ENCODE measurements at regions not wholly inside any gene's neighbourhood (a gene's known extent, or its start where the extent isn't known, plus 50 kb on each side); places are given as distances from the start of the nearest gene placed in this dataset.

DNA sequence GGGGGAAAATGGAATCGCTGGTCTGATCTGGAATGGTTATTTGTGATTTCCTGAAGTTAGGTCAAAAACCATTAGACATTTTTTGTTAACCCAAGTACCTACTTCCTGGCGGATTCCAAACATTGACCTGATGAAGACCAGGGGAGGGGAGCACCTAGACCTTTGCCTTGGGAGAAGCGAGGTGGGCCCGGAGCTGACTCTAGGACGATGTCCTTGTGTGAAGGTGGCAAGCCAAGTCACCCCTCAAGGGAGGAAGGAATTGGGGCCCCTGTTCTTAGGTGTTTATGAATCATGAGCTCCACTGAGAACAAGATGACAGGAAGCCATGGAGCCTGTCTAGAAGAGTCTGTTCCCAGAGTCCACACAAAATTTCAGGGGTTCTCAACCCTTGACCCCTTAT, 204.9 kb upstream of the FOXF1 start:
- no peak for DNase-seq (ENCODE audit: low spot score)
- in situ Hi-C loops (cut with HindIII; ENCODE audit: low sequenced_read_pairs), result no loop called here

DNA sequence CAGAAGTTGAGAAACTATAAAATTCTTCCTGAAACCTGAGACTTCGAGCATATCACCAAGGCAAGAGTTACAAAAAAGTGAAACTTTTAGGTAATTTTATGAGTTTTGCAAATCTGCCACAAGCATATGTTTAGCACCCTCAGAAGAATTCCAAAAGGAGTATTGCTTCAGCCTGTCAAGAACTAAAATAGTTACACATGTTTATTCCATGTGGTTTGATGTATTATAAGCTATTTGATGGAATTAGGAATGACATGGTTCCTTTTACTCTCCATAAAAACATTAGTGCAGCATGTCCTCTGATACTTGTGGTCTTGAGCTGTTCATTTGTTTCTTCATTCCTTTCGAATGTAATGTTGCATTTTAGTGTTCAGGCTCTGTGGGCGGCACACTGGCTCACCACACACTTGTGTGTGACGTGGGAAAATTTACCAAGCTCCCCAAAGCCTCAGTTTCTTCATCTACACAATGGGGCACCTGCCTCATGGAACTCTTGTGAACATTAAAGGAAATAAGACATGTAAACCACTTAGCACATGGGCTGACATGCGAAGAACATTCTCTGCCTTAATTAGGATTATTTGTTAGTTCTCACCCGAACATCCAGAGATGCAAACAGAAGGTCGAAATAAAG, 204.2 kb upstream of the FOXF1 start:
- in situ Hi-C loops (cut with HindIII; ENCODE audit: low sequenced_read_pairs), result no loop called here

DNA sequence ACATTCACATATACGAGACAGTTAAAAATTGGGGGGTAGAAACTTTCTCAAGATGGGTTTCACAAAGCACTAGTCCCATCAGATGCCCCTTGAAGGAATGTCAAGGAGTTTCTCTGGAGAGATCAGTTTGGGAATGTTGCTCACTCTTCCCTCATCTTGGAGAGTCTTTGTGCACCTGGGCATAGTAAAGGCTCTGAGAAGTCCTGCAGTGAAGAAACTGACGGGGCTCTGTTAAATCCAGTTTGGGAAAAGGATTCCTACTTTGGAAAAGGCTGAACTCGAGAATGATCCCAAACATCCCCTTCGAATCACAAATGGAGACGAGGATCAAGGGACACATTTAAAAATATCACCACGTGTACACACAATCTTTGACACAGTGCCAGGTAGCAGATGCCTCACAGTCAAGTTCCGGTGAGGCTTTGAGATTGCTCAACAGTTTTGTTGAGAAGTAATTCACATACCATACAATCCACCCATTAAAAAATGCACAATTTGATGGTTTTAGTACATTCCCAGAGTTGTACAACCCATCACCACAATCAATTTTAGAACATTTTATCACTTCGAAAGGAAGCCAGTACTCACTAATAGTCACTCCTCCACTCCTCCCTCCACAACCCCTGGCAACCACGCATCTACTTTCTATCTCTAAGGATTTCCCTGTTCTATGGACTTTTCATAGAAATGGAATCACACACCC, 203.4 kb upstream of the FOXF1 start:
- in situ Hi-C loops (cut with HindIII; ENCODE audit: low sequenced_read_pairs), result no loop called here
- DNase-seq (ENCODE audit: low spot score), result no peak

More for the DNA sequence above, 204.2 kb upstream of the FOXF1 start:
- no peak for DNase-seq (ENCODE audit: low spot score)

DNA sequence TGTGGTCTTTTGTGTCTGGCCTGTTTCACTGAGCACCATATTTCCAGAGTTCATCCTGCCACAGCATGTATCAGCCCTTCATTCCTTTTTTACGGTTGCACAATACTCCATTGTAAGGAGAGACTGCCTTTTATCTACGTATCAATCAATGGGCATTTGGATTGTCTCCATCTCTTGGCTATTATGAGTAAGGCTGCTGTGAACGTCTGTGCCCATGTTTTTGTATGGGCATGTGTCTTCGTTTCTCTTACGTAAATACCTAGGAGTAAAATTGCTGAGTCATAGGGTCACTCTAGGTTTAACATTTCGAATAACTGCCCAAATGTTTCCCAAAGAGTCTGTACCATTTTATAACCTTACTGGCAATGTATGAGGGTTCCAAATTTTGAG, 202.8 kb upstream of the FOXF1 start:
- in situ Hi-C loops (cut with HindIII; ENCODE audit: low sequenced_read_pairs), result no loop called here
- no peak for DNase-seq (ENCODE audit: low spot score)

DNA sequence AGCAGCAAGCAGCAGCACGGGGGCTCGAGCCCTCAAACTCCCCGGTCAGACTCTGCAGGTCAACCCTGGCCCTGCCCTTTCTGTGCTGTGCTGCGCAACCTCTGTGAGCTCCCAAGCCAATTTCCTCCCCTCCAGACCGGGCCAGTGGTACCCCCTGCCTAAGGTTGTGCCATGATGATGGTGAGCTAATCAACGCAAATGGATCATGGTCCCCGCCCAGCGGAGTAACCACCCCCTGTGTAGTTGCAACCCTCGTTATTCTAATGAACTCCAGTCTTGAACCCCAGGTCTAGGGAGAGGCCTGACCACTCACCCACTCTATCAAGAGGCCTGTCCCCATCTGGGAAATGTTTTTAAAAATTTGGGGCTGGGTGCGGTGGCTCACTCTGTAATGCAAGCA, 201.8 kb upstream of the FOXF1 start:
- DNase-seq (ENCODE audit: low spot score), result no peak
- in situ Hi-C loops (cut with HindIII; ENCODE audit: low sequenced_read_pairs), result no loop called here

DNA sequence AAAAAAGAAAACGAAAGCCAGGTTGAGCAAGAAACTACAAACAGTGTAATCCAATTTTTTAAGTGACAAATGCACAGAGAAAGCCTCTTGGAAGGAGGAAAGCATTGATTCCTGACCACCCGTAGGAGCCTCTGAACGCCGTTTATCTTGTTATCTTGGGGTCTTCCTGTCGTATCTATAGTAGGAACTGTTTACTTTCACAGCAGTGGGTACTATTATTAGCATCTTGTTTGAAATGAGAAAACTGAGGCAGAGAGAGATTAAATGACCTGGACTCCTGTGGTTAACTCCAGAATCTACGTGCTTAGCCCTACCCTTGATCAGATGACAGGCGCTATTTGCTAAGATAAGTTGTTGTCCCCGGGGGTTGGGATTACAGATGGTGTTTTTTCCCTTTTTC, 196.7 kb upstream of the FOXF1 start:
- no peak for DNase-seq (ENCODE audit: low spot score)
- in situ Hi-C loops (cut with HindIII; ENCODE audit: low sequenced_read_pairs), result no loop called here

DNA sequence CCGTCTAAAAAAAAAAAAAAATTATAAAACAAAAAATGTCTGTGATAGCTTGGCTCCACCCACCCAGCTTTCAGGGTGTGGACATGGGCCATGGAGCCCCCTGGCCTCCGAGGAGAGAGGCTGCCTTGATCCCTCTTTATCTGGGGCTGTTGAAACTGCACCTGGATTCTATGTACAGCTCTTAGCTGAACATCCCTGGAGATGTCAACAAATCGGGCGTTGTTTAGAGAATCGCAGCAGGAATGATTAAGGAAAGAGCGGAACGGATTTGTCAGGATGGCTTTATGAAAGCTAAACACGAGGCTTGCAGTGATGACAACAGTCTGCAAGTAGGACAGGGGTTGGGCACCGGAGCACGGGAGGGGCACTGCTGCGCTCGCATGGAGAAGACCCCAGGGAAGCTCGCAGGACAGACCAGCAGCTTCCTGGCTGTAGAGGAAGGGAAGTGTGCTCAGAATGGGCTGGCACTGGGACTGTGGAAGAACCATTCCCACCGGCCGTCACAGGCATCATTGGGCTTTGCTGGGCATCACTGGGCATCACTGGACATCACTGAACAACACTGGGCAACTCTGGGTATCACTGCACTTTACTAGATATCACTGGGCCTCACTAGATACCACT, 195.8 kb upstream of the FOXF1 start:
- in situ Hi-C loops (cut with HindIII; ENCODE audit: low sequenced_read_pairs), result no loop called here
- DNase-seq (ENCODE audit: low spot score), result no peak

DNA sequence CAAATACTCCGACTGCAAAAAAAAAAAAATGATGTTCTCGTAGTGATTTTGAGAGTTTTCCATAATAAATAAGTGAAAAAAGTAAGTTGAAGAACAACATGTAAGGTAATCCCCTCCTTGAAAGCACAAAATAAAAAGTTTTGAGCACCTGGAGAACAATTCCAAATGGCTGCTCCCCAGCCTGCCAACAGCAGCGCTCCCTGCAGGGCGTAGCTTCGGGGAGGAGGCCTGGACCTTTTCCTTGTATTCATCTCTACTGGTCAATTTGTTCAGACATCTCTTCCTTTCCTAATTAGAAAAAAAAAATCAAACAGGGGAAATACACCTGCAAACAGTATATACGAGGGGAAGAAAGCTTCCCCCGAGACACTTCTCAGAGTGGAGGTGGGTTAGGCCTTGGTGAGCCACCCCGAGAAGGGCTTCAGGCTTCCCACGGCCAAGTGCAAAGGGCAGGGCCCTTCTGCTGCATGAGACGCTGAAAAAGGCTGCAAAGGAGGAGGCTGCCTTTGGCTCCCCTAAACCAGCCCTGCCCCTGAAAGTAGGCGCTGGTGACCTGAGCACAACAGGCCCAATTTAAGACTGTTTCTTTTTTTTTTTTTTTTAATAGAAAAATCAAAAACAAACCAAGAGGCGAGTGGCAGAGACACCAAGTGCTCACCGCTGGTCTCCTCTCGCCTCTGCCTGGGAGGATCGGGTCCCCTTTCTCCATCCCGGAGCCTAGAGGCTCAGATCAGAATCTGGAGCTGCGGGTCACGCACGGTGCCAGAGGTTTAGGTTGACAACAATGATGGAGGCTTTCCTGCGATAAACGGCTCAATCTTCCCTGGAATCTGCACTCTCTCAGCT, 193.1 kb upstream of the FOXF1 start:
- no peak for DNase-seq (ENCODE audit: low spot score)
- in situ Hi-C loops (cut with HindIII; ENCODE audit: low sequenced_read_pairs), result no loop called here

DNA sequence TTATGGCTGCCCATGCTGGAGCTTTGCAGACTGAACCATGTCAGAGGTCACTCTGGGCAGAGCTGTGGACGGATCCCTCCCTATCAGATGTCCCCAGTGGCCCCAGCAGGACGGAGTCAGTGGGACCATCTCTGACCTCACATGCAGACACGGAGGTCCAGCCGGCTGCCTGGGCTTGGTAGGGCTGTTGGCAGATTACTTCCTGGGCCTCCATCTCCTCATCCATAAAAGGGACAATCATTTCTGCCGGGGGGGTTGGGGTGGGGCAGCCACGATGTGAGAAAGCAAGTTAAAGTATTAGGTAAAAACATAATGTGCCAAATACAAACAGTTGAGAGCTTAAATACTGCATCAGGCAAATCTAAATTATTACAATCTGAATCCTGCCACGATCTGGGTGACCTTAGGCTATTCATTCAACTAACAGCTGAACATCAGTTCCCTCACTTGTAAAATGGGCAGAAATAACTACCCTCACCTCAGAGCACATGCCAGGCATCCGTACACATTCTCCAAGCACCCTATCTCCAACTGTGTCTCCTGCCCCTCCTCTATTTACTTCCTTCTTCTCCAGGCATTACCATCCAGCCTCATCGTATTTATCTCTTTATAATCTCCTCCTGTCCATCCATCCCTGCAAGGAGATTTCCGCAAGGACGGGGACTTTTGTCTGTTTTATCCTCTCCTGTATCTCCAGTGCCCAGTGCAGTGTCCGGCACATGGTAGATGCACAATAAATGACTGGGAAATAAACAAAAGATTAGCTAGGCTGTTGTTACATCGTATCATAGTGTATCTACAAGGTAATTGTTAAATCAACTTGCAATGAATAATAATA, 192.3 kb upstream of the FOXF1 start:
- in situ Hi-C loops (cut with HindIII; ENCODE audit: low sequenced_read_pairs), result no loop called here
- no peak for DNase-seq (ENCODE audit: low spot score)

DNA sequence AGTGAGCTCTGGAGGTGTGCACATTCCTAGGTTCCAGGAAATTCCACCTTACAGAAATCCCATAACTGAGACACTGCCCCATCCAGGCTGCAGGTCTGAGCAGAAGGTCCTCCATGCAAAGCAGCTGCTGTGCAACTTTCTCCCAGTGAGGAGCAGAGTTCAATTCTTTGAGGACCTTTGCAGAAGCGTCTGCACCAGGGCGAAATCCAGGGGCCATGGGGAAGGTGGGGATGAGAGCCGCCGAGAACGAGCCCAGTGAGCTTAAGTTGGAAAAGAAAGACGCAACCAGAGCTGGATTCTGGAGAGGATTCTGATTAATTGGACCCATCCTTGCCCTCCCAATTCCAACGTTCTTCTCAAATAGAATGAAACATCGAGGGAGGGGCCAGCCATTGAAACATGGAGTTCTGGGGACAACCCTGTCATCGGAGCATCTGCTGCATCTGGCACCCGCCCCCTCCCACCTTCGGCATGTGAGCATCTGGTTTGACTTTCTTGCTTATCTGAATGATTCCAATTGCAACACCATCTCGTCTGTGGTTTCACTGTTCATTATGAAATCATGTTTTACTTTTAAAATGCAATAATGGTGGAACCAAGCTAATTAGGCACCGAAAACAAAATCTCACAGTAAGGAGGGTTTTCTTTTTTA, 190.6 kb upstream of the FOXF1 start:
- in situ Hi-C loops (cut with HindIII; ENCODE audit: low sequenced_read_pairs), result no loop called here
- no peak for DNase-seq (ENCODE audit: low spot score)

DNA sequence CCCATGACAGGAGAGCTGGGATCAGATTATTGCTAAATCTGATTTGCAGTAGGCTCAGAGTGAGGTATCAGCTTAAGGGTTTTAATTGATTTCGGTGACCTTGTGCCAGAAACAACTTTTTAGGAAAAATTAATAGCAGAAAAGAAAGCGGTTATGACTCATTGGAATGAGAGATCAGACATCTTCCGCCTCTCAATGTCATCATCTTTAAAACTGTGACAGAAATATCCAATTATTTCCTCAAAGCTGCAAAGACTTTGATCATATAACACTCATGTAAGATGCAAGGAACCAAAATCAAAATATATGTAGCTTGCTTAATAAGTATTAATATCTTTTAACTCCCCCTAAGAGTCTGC, 190.1 kb upstream of the FOXF1 start:
- in situ Hi-C loops (cut with HindIII; ENCODE audit: low sequenced_read_pairs), result no loop called here
- no peak for DNase-seq (ENCODE audit: low spot score)

DNA sequence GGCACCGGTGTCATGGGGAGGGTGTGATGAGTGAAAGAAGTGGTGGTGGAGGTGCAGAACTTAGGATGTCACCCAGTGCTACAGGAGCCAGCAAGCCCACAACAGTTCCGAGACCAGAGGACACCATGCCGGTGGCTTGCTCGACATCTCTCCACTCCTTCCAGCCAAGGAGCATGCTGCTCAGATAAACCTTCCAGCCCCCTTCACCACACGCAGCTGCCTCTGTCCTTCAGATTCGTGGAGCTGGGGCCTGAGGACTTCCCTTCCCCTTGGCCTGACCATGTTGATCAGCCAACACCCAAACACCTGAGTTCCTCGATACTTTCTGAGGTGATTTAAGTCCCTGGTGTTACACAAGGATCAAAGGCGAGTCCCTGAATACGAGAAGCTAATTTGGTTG, 188.8 kb upstream of the FOXF1 start:
- in situ Hi-C loops (cut with HindIII; ENCODE audit: low sequenced_read_pairs), result no loop called here
- no peak for DNase-seq (ENCODE audit: low spot score)

DNA sequence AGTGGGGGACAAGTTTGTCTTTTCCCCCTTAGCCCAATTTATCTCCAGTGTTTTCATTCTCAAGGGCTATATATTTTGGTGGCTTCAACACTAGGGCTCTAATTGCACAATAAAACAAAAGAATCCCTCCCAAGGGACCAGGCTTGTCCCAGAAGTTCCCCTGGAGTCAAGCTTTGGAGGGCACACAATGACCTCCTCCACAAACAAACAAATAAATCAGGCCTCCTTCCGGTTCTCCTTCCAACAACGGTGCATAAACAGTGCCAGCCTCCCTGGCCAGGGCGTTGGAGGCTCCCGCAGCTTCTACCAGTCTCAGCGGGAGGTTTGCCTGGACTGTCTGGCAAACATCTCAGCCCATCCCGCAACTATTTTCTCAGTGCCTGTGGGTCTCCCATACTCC, 188.0 kb upstream of the FOXF1 start:
- no peak for DNase-seq (ENCODE audit: low spot score)
- in situ Hi-C loops (cut with HindIII; ENCODE audit: low sequenced_read_pairs), result no loop called here

DNA sequence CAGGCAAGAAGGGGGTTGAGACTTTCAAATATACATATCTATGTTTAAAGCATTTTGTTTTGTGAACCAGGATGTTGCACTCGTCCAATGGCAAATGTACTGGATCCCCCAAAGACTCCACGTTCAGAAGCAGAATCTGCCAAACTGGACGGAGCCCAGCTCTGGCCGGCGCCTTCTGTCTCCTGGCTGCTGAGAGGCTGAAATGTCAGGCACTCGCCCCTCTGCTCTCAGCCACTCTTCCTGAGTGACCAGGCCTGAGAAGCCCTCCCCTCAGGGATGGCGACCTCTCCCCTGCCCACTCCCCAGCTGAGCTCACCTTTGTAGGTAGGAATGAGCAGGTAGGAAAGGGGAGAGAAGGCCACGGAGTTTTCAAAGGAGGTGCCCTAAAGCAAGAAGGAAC, 187.5 kb upstream of the FOXF1 start:
- in situ Hi-C loops (cut with HindIII; ENCODE audit: low sequenced_read_pairs), result no loop called here
- no peak for DNase-seq (ENCODE audit: low spot score)

DNA sequence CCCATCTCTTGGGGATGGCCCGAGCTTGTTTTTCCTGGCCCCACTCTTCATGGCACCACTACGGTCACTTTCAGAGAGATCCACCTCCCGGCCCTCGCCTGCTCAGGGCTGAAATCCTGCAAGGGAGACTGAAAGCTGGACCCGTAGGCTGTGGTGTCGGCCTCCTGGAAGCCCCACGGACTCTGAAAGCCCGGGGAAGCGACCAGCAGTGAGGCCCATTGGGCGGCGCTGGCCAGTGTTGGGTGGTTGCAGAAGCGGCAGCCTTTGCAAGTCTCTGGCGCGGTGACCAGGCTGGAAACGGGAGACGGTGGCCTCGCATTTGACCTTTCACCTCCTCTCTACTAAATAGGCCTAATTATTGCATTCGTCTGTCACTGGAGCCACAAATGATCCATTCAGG, 186.0 kb upstream of the FOXF1 start:
- in situ Hi-C loops (cut with HindIII; ENCODE audit: low sequenced_read_pairs), result no loop called here
- DNase-seq (ENCODE audit: low spot score), result no peak

DNA sequence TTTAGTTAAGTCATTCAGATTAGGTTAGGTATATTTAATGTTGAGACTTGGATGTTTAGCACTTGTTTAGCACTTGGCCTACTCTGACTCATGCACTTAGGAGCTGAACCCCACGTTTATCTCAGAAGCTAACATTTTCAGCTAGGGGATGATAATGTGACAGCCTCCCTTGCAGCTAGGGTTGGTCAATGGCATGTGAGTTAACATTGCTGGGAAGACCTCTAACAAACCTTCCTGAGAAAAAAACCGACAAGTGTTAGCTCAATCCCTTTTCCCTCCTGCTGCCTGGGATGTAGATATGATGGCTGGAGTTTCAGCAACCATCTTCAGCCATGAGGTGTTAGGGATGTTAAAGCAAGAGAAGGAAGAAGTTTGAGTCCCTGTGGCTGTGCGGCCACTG, 185.0 kb upstream of the FOXF1 start:
- DNase-seq (ENCODE audit: low spot score), result no peak
- in situ Hi-C loops (cut with HindIII; ENCODE audit: low sequenced_read_pairs), result no loop called here

DNA sequence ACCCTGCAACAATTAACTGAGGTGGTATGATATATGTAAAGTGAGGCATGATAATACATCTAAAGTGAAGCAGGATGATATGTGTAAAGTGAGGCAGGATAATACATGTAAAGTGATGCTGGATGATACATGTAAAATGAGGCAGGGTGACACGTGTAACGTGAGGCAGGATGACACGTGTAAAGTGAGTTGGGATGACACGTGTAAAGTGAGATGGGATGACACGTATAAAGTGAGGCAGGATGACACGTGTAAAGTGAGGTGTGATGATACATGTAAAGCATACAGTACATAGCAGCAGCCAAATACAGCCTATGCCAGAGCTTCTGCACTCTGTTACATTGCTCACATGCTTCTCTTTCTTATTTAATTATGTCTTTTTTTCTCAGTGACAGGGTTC, 184.4 kb upstream of the FOXF1 start:
- no peak for DNase-seq (ENCODE audit: low spot score)
- in situ Hi-C loops (cut with HindIII; ENCODE audit: low sequenced_read_pairs), result no loop called here

DNA sequence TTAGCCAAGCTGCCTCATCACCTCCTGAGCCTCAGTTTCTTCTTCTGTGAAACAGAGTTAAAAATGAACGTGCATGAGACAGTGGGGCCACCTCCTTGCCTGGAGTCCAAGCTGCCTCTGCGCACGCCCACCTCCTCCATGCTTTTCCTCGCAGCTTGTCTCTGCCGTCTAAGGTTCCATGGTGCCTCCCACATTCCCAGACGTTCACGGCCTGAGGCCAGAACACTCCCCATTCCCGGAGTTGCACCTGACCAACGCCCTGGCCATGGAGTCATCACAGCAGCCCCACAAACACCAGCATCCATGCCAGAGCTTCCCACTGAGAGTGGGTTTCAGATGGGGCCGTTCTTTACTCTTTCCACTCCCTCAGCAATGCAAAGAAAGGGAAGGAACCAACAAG, 183.0 kb upstream of the FOXF1 start:
- in situ Hi-C loops (cut with HindIII; ENCODE audit: low sequenced_read_pairs), result no loop called here
- no peak for DNase-seq (ENCODE audit: low spot score)

DNA sequence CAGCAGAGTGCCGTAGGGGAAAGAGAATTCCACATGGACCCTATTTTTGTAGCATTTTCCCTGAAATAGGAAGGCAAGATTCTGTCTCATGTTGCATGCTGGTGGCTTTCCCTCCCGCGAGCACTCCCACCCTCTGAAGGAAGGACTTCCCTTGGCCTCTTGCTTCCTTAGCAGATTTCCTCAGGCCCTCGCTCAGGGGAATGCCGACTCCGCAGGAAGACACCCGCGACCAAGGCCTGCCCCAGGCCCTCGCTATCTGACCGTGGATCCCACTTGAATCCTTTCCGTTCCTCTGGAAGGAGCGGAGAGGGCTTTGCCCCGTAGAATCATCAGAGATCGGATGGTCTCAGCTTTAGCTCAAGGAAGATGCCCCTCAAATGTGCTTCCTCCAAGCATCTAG, 179.4 kb upstream of the FOXF1 start:
- no peak for DNase-seq (ENCODE audit: low spot score)
- in situ Hi-C loops (cut with HindIII; ENCODE audit: low sequenced_read_pairs), result no loop called here
